AG09319 (cell line): ENCODE measurements at regions not wholly inside any gene's neighbourhood (a gene's known extent, or its start where the extent isn't known, plus 50 kb on each side); places are given as distances from the start of the nearest gene placed in this dataset.
"Not testable (repeated sequence)": the region's sequence is repeated elsewhere in the genome, so short reads cannot be mapped to it uniquely, and the experiment has no call there.

ENCODE experiments used
- DNase-seq: peaks from one replicate; pipeline ENCODE4 v3.0.0-alpha.2; 2010; ENCODE audit warnings: low read depth; ENCODE audit errors: extremely low read depth
- TF ChIP-seq, protein P1 (sequence below): IDR thresholded peaks from 2 replicates; pipeline ENCODE4 v1.5.1; 2011; ENCODE audit warnings: low read depth, mild to moderate bottlenecking, inconsistent platforms, low read length, moderate library complexity

DNA sequence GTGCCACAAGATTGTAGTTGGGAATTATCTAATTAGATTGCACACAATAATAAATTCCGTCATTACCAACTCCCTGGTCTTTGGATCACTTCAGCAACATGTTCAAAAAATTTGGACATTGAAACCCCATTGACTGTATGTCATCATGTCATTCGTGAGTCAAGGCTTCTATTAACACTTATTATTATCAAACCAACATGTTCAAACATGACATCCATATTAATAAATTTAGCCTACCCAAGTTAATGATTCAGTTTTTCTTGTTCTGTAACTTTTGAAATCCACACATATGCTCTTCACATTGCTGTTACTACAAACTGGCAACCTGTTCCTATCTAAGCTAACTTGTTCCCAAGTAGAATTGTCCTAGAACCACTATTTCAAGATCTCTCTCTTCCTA, 1142.7 kb upstream of the SLC39A10 start:
- TF ChIP-seq, protein P1, sequence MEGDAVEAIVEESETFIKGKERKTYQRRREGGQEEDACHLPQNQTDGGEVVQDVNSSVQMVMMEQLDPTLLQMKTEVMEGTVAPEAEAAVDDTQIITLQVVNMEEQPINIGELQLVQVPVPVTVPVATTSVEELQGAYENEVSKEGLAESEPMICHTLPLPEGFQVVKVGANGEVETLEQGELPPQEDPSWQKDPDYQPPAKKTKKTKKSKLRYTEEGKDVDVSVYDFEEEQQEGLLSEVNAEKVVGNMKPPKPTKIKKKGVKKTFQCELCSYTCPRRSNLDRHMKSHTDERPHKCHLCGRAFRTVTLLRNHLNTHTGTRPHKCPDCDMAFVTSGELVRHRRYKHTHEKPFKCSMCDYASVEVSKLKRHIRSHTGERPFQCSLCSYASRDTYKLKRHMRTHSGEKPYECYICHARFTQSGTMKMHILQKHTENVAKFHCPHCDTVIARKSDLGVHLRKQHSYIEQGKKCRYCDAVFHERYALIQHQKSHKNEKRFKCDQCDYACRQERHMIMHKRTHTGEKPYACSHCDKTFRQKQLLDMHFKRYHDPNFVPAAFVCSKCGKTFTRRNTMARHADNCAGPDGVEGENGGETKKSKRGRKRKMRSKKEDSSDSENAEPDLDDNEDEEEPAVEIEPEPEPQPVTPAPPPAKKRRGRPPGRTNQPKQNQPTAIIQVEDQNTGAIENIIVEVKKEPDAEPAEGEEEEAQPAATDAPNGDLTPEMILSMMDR, result no peak
- DNase-seq, result no peak

DNA sequence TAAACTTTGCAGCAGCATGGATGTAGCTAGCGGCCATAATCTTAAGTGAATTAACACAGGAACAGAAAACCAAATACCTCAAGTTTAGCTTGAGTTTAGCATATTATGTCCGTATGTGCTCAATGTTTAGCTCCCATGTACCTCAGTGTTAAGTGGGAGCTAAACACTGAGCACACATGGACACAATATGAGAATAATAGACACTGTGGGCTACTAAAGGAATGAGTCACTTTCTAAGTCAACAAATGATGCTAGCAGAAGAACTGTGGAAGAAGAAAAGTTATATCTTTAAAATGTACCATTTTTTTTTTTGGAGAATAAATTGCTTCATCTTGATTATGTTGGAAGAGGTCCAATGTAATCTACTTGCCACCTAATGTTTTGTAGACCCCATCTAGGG, 1146.0 kb upstream of the SLC39A10 start:
- DNase-seq, result not testable (repeated sequence)

DNA sequence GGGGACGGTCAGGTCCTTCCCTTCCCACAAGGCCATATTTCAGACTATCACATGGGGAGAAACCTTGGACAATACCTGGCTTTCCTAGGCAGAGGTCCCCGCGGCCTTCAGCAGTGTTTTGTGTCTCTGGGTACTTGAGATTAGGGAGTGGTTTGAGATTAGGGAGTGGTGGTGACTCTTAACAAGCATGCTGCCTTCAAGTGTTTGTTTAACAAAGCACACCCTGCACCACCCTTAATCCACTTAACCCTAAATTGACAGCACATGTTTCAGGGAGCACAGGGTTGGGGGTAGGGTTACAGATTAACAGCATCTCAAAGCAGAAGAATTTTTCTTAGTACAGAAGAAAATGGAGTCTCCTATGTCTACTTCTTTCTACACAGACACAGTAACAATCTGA, 1152.2 kb upstream of the SLC39A10 start:
- not testable (repeated sequence) for DNase-seq

DNA sequence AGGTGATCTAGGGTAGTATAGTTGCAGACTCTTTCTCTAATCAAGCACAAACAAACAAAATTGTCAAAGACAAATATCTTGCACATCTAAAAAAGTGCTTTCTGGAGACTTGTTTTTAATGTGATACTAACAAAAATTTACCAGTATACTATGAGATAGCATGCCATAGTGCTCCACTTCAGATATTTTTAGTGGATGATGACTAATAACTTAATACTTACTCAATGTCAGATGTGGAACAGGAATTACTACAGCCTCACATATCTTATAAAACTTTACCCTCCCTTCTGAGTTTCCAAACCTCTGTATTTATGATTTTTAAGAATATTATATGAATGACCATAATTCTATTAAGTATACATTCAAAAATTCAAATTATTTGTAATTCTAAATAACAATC, 1162.0 kb upstream of the SLC39A10 start:
- DNase-seq, result no peak
- TF ChIP-seq, protein P1, result no peak

DNA sequence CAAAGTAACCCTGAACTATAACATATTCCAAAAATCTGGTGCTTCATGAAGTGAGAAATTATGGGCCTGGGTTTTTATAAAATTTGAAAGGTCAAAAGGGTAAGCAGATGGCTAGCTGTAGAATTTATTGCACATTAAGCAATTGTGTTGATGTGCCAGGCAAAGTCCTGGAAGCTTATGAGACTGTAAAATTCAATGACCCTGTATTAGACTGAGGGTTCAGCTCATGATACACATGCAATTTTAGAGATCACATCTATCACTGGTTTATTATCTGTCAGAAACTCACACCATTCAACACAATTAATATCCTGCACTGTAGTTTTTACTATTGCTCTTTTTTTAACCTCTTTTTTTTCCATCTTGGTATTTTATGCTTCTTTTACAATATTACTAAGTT, 1162.6 kb upstream of the SLC39A10 start:
- DNase-seq, result no peak
- TF ChIP-seq, protein P1, result no peak

DNA sequence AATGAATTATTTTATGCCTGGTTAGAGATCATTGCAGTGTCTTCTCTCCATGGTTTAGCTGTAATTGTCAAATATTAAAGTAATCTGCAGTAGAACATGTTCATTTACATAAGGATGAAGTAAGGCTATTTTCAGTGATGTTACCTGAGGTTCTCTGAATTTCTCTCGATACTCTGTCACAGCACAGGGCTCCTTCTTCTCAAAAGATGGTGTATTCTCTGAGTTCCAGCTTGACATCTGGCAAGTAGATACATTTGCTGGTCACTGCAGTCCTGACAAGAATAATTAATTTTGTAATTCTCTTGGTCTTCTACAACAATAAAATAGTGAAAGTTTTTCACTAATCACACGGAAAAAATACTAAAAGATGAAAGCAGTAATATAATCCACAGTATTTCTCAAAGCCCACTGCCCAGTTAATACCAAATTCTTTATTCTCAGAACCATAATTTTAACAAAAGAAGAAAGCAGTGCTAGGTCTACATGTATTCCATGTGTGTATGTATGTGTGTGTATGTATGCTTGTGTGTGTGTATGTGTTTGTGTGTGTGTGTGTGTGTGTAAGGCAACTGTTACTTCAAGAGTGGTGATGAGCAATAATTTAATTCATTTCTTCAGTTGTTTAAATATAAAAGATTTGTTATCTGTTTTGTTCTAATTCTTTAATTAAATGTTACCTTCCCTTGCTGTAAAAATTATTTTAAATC, 1165.5 kb upstream of the SLC39A10 start:
- no peak for DNase-seq
- TF ChIP-seq, protein P1, result no peak

DNA sequence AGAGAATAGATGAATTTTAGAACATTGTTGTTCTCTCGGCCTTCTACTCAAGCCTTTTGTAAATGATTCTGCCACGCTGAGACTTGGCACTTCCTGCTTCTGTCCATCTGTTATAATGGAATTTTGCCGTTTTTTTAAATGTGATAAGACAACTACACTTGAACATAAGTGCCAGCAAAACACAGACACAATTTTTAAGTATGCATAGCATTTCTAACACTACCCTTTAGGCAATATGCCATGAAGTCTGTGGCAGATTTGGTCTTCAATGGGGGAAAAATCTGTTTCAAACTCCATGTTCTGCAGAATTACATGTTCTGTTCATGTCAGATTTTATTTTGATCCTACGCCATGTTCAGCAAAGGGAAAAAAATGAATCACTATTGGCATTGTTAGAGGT, 1170.7 kb upstream of the SLC39A10 start:
- no peak for DNase-seq
- TF ChIP-seq, protein P1, result no peak

DNA sequence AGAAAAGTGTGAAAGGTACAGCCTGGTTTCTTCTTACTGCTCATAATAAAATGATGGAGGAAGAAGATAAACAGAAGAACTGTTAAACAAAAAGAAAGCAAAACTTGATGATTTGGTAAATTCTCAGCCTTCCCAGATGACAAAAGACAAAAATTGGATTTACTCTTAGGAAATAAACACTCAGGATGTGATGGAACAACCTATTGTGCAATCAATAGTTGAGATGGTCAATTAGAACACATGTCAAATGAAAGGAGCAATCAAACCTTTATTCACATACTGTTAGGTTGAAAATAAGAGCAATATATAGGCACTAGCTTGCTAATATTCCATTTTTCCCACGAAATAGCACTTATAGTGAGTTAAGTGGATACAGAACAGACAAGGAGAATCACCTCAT, 1174.0 kb upstream of the SLC39A10 start:
- DNase-seq, result no peak
- TF ChIP-seq, protein P1, result no peak
